ENCODE measurements at regions not wholly inside any gene's neighbourhood (a gene's known extent, or its start where the extent isn't known, plus 50 kb on each side); places are given as distances from the start of the nearest gene placed in this dataset.
"Not testable (repeated sequence)": the region's sequence is repeated elsewhere in the genome, so short reads cannot be mapped to it uniquely, and the experiment has no call there.

DNA sequence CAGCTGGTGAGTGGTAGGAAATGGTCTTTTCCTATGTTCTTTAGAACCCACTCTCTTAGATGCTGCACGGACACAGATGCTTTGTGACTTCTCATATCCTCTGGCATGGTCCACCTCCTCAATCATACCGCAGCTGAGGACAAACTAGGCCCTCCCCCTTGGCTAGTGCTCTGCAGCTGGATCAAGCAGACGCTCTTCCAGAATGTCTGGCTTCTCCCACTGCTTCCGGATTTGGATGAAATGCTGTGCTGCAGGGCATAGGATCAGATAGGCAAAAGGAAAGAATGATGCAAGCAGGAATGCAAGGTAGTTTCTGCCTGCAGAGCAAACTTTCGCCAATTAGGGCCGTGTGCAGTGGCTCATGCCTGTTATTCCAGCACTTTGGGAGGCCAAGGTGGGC lies 75.7 kb upstream of the SLC4A7 start:
- DNase-seq (ENCODE audit: low read depth in 4 of 4, low spot score in 1 of 4) = no peak

- no peak for DNase-seq (ENCODE audit: low read depth in 4 of 4, low spot score in 1 of 4)
These were observed 75.2 kb upstream of the SLC4A7 start for GRCh38 chr3:27559381-27559780.

DNA sequence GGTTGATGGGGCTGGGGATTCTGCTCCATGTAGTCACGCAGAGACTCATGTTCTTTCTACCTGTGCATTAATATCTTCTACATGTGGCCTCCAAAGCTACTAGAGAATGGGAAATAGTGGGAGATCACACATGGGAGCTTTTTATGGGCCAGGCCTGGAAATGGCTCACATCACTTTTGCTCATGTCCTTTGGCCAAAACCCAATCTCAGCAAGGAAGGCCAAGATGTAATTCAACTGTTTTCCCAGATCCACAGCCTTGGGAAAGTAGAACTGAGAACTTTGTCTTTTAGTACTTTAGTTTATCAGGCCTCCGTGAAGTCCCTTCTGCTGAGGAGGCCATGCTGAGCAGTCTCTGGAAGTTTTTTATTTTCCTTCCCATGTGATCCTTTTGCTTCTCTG lies 73.2 kb upstream of the SLC4A7 start:
- no peak for DNase-seq (ENCODE audit: low read depth in 4 of 4, low spot score in 1 of 4)

- no peak for DNase-seq (ENCODE audit: low read depth in 4 of 4, low spot score in 1 of 4)
These were observed 72.7 kb upstream of the SLC4A7 start for GRCh38 chr3:27556887-27557286.

DNA sequence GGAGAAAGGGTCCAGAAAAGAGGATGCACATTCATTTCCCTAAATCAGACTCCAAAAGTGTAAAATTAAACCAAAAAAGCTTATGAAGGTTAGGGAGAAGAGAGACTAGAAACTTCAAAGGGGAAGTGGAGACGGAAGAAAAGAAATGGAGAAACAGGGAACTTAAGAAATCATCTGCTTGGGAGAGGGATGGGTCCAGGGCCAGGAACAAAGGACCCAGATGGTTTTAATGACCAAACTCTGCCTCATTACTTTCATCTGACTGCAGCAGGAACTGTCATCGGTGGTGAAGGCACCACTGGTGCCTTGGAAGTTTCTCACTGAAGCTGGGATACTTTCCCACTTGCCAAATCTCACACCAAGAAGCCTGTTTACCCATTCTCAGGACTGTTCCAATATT lies 70.5 kb upstream of the SLC4A7 start:
- no peak for DNase-seq (ENCODE audit: low read depth in 4 of 4, low spot score in 1 of 4)

- DNase-seq (ENCODE audit: low read depth in 4 of 4, low spot score in 1 of 4) = no peak
These were observed 69.8 kb upstream of the SLC4A7 start for GRCh38 chr3:27553886-27554540.

GRCh38 chr3:27552708-27553107 lies 68.5 kb upstream of the SLC4A7 start:
- not testable (repeated sequence) for DNase-seq (ENCODE audit: low read depth in 4 of 4, low spot score in 1 of 4)

GRCh38 chr3:27551413-27551812 lies 67.2 kb upstream of the SLC4A7 start:
- DNase-seq (ENCODE audit: low read depth in 4 of 4, low spot score in 1 of 4) = not testable (repeated sequence)

DNA sequence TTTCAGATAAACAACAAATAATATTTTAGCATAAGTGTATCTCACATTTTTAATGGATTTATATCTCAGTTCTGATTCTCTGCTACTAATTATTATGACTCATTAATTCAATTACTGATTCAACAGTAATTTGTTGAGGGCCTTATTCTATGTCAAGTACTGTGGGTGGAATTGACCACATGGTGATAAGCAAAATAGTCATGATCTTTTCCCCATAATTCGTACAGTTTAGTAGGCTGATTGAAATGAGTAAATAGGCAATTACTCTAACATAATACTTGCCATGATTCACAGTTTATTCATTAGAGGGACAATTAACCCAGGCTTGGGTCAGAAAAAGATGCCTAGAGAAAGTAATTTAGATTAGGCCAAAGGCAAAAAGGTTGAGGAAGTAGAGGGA lies 60.9 kb upstream of the SLC4A7 start:
- no peak for DNase-seq (ENCODE audit: low read depth in 4 of 4, low spot score in 1 of 4)

GRCh38 chr3:27544372-27544865 lies 60.2 kb upstream of the SLC4A7 start:
- no peak for DNase-seq (ENCODE audit: low read depth in 4 of 4, low spot score in 1 of 4)

DNA sequence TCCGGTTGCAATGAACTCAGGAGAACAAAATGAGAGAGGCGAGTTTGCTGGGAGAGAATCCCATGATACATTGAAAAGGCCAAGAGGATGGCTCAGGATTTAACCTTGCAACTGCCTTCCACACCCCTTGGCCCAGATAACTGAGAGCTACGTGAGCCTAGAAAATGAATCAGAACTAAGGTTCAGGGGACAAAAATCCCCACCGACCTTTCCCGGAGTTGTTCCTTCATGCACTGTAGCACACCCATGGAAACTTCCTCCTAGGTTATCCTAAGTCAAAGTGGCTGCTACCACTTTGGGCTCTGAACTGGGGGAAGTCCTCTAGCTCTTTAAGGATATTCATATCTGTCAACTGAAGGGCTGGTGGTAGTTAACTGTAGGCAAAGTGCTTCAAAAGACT lies 58.3 kb upstream of the SLC4A7 start:
- no peak for DNase-seq (ENCODE audit: low read depth in 4 of 4, low spot score in 1 of 4)

- DNase-seq (ENCODE audit: low read depth in 4 of 4, low spot score in 1 of 4) = no peak
These were observed 56.0 kb upstream of the SLC4A7 start for GRCh38 chr3:27540231-27540630.

DNA sequence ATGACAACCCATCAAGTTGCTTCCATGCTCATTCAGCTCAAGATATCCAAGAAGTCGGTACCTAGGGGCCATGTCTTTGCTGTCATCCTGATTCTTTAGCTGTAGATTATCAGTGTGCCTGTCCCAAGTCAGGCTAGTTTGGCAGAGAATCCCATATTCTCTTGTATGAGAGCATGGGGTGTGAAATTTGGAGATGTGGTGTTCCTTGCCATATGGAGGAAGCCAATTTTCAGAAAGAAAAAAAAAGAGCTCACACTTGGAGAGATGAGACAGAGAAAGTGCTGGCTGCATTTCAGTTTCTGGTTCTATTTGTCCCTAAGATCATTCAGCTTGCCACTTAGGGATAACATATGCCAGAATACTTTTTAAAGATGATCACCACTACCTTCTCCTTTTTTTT lies 52.3 kb upstream of the SLC4A7 start:
- DNase-seq (ENCODE audit: low read depth in 4 of 4, low spot score in 1 of 4) = no peak

DNA sequence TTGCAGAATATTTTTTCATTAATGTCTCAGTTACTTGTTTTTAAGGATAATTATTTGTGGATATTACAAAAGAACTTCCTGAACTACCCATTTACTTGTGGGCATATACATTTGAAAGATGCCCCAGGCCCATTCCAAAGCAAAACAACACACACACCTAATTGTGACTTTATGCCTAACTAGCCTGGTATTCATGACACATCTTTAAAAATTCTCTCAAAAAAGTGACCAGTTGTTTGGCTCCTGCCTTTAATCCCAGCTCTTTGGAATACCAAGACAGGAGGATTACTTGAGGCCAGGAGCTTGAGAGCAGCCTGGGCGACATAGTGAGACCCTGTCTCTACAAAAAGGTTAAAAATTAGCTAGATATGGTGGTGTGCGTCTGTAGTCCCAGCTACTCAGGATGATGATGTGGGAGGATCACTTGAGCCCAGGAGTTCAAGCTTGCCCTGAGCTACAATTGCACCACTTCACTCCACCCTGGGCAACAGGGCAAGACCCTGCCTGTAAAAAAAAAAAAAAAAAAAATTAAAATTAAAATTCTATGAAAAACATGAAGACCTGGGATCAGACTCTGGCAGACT lies 51.7 kb upstream of the SLC4A7 start:
- DNase-seq (ENCODE audit: low read depth in 4 of 4, low spot score in 1 of 4) = no peak

DNA sequence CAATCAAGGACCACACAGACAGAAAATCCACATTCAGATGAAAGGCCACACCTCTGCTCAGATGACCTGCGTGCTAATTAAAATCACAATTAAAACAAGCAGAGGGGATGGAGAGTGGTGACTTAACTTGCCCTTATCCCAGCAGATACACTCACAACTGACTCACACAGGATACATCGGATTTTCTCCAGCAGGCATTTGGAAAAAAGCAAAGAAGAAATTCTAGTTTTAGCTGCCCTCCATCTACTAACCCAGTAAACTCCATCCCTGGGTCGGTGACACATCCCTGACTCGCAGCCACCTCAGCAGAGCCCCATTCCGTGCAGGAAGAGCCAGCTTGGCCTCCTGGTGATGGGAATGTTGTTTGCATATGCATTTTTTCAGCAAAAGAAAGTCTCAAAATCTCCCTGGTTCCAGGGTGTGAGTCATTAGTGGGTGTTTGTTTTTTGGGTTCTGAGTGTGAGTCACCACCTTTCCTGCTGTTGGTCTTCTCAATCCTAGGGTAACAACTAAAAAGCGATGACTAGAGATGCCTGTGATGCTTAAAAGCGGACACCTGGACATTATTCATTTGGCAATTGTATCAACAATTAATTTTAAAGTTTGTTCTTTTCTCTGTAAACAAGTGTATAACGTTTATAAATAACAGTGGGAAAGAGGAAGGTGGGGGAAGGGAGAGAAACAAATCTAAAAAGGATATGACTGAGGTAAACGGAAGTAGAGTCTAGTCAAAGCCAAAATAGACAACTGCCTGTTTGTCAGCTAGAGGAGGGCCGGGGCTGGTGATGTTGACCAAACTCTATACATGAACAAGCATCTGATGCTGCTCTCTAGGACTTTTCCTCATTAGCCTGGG lies 49.8 kb upstream of the SLC4A7 start:
- DNase-seq (ENCODE audit: low read depth in 4 of 4, low spot score in 1 of 4) = no peak
